HepG2 (cell line): ENCODE measurements at regions not wholly inside any gene's neighbourhood (a gene's known extent, or its start where the extent isn't known, plus 50 kb on each side); places are given as distances from the start of the nearest gene placed in this dataset.

Experiments used
- BCL3 ChIP-seq: sonication (generic); formaldehyde crosslinking; IDR thresholded peaks from 2 replicates; pipeline ENCODE4 v1.5.1; 2020; ENCODE audit warnings: mild to moderate bottlenecking, missing genetic modification reagents, moderate library complexity
- CAMTA2 ChIP-seq: sonication (generic); formaldehyde crosslinking; IDR thresholded peaks from 2 replicates; pipeline ENCODE4 v1.4.0; 2020; ENCODE audit warnings: mild to moderate bottlenecking, missing genetic modification reagents, borderline replicate concordance
- HMGXB4 ChIP-seq, 2 experiments: sonication (generic) in 1 of 2; formaldehyde crosslinking in 1 of 2; IDR thresholded peaks; 2 replicates each; pipeline versions ENCODE4 v1.4.0 to v1.6.1; 2018 to 2020; ENCODE audit warnings: missing genetic modification reagents in 2 of 2, borderline replicate concordance in 1 of 2, low read depth in 1 of 2, mild to moderate bottlenecking in 1 of 2, missing biosample characterization in 1 of 2
- JUNB ChIP-seq: sonication (generic); formaldehyde crosslinking; IDR thresholded peaks from 2 replicates; pipeline ENCODE4 v1.8.0; 2022; ENCODE audit warnings: missing genetic modification reagents, mild to moderate bottlenecking, borderline replicate concordance
- MXD3 ChIP-seq: IDR thresholded peaks from 2 replicates; pipeline ENCODE4 v1.6.1; 2016; ENCODE audit warnings: mild to moderate bottlenecking, missing biosample characterization, missing genetic modification reagents
- PBX3 ChIP-seq: sonication (generic); formaldehyde crosslinking; IDR thresholded peaks from 2 replicates; pipeline ENCODE4 v1.8.1; 2023; ENCODE audit warnings: missing genetic modification reagents, inconsistent platforms, borderline replicate concordance
- PCBP2 ChIP-seq: fragments of 200-400 bp; formaldehyde crosslinking; optimal IDR thresholded peaks from 2 replicates; pipeline ENCODE3; 2018; ENCODE audit warnings: low read length, low read depth; ENCODE audit not compliant: poor library complexity, severe bottlenecking
- POLR2A ChIP-seq, 2 experiments: IDR thresholded peaks; 2 replicates each; pipeline ENCODE4 v1.6.1; 2011; ENCODE audit warnings: low read depth in 2 of 2, low read length in 2 of 2, mild to moderate bottlenecking in 1 of 2, moderate library complexity in 1 of 2; ENCODE audit not compliant: insufficient read depth in 1 of 2
- TAF15 ChIP-seq: fragments of 200-400 bp; formaldehyde crosslinking; IDR thresholded peaks from one replicate; pipeline ENCODE4 v1.6.1; 2018; ENCODE audit warnings: mild to moderate bottlenecking, low read depth, low read length; ENCODE audit not compliant: poor library complexity, severe bottlenecking
- TCF12 ChIP-seq, 2 experiments: fragments of 450-650 bp in 1 of 2; sonication (generic) in 1 of 2; formaldehyde crosslinking in 1 of 2; IDR thresholded peaks; 2 replicates each; pipeline versions ENCODE4 v1.6.1 to v1.8.0; 2017 to 2022; ENCODE audit warnings: antibody characterized with exemption in 1 of 2, mild to moderate bottlenecking in 1 of 2, missing genetic modification reagents in 1 of 2, moderate library complexity in 1 of 2
- ZBTB37 ChIP-seq: sonication (generic); formaldehyde crosslinking; IDR thresholded peaks from 2 replicates; pipeline ENCODE4 v1.4.0; 2020; ENCODE audit warnings: mild to moderate bottlenecking, missing genetic modification reagents
- ZNF12 ChIP-seq: sonication (generic); formaldehyde crosslinking; IDR thresholded peaks from 2 replicates; pipeline ENCODE4 v1.5.0; 2020; ENCODE audit warnings: missing genetic modification reagents
- ZNF281 ChIP-seq: sonication (generic); formaldehyde crosslinking; IDR thresholded peaks from 2 replicates; pipeline ENCODE4 v1.4.0; 2020; ENCODE audit warnings: missing genetic modification reagents, borderline replicate concordance
- ZNF501 ChIP-seq: sonication (generic); formaldehyde crosslinking; IDR thresholded peaks from 2 replicates; pipeline ENCODE4 v1.5.1; 2020; ENCODE audit warnings: mild to moderate bottlenecking, moderate library complexity, missing genetic modification reagents
- ZNF530 ChIP-seq: sonication (generic); formaldehyde crosslinking; IDR thresholded peaks from 2 replicates; pipeline ENCODE4 v1.5.0; 2020; ENCODE audit warnings: low read depth, mild to moderate bottlenecking, missing genetic modification reagents
- ZNF567 ChIP-seq: sonication (generic); formaldehyde crosslinking; IDR thresholded peaks from 2 replicates; pipeline ENCODE4 v1.8.1; 2023; ENCODE audit warnings: mild to moderate bottlenecking, missing genetic modification reagents, borderline replicate concordance
- ZNF749 ChIP-seq: sonication (generic); formaldehyde crosslinking; IDR thresholded peaks from 2 replicates; pipeline ENCODE4 v1.8.0; 2022; ENCODE audit warnings: mild to moderate bottlenecking, missing genetic modification reagents, moderate library complexity, borderline replicate concordance
- ZNF788 ChIP-seq: sonication (generic); formaldehyde crosslinking; IDR thresholded peaks from 2 replicates; pipeline ENCODE4 v1.5.0; 2020; ENCODE audit warnings: mild to moderate bottlenecking, missing genetic modification reagents, borderline replicate concordance

- TF ChIP-seq PBX3 (CRISPR knock-in tag) (no peak), ZNF567 (CRISPR knock-in tag) (no peak), TAF15 (peak; percentile 48), BCL3 (no peak; the same call in 1 of the 2 replicates), ZNF788 (CRISPR knock-in tag) (peak; percentile 57; the same call in 1 of the 2 replicates), CAMTA2 (no peak), ZNF749 (CRISPR knock-in tag) (no peak), ZNF12 (no peak), ZNF281 (CRISPR knock-in tag) (no peak; the same call in 1 of the 2 replicates), ZBTB37 (no peak), ZNF530 (CRISPR knock-in tag) (no peak), JUNB (no peak), POLR2A (IDR thresholded peaks at IDR 0.05; ENCODE audit: insufficient read depth in 1 of 2, low read depth in 2 of 2, low read length in 2 of 2) (peak; percentile 54 to 75), MXD3 (no peak; the same call in 1 of the 2 replicates), HMGXB4 (CRISPR knock-in tag; IDR thresholded peaks at IDR 0.05; ENCODE audit: borderline replicate concordance in 1 of 2, low read depth in 1 of 2) (peak; percentile 76 to 89; a peak in 3 of 4 replicates), ZNF501 (CRISPR knock-in tag) (peak; percentile 66; the same call in 1 of the 2 replicates), PCBP2 (no peak), TCF12 (IDR thresholded peaks at IDR 0.05) (no peak), TCF12 (CRISPR knock-in tag; IDR thresholded peaks at IDR 0.05) (no peak)
These were observed 134.0 kb upstream of the BARHL2 start (continued) for GRCh38 chr1:90850898-90851710.
